Right lobe of liver (tissue), 6 donors: ENCODE measurements at regions not wholly inside any gene's neighbourhood (a gene's known extent, or its start where the extent isn't known, plus 50 kb on each side); places are given as distances from the start of the nearest gene placed in this dataset.

Experiments
- ATAC-seq, 4 donors: fragments of 200-7000 bp; cut with Tn5 transposase; one replicate each; pipeline ENCODE4 v1.9.1; 2020; ENCODE audit warnings: mild to moderate bottlenecking in 4 of 4, moderate library complexity in 4 of 4
- DNase-seq, 3 donors: peaks; one replicate each; pipeline ENCODE4 v3.0.0-alpha.2; 2020
- H3K27ac ChIP-seq, 3 donors: fragments of 200-600 bp; one replicate each; pipeline ENCODE4 v1.8.0; 2022
- H3K27me3 ChIP-seq, 2 donors: fragments of 200-600 bp; one replicate each; pipeline ENCODE4 v1.8.0; 2022
- H3K36me3 ChIP-seq, 4 donors: fragments of 200-600 bp; sonication (generic) in 1 of 4; one replicate each; pipeline versions ENCODE4 v1.5.1 to v1.8.0; 2017 to 2022; ENCODE audit warnings: control low read depth in 1 of 4
- H3K4me1 ChIP-seq, 4 donors: fragments of 200-600 bp; sonication (generic) in 1 of 4; one replicate each; pipeline versions ENCODE4 v1.5.1 to v1.8.0; 2017 to 2022; ENCODE audit warnings: control low read depth in 1 of 4
- H3K4me3 ChIP-seq, 3 donors: fragments of 200-600 bp; one replicate each; pipeline ENCODE4 v1.8.0; 2022
- H3K9me3 ChIP-seq, 4 donors: fragments of 200-600 bp; sonication (generic) in 1 of 4; one replicate each; pipeline versions ENCODE4 v1.5.1 to v1.8.0; 2017 to 2022; ENCODE audit warnings: control low read depth in 1 of 4
- CTCF ChIP-seq, 4 donors: fragments of 200-600 bp in 3 of 4; fragments of 450-650 bp in 1 of 4; IDR thresholded peaks; one replicate each; pipeline versions ENCODE4 v1.5.1 to v1.8.0; 2016 to 2022; ENCODE audit warnings: antibody characterized with exemption in 4 of 4, mild to moderate bottlenecking in 2 of 4
- POLR2A ChIP-seq: fragments of 450-650 bp; IDR thresholded peaks from one replicate; pipeline ENCODE4 v1.6.1; 2017; ENCODE audit warnings: antibody characterized with exemption, mild to moderate bottlenecking
- WGBS: methylation state at CpG from one replicate; pipeline ENCODE4 v1.1.6; 2018; ENCODE audit warnings: low coverage, low lambda C conversion rate; ENCODE audit not compliant: insufficient coverage; ENCODE audit errors: missing lambda C conversion rate; 5-methylcytosine and 5-hydroxymethylcytosine counted together
- intact Hi-C, 2 donors: fragments of 100-400 bp; cut with DNase I; formaldehyde crosslinking; loops; one replicate each; pipeline versions ENCODE4 v1.11.2 to v1.14.1; 2022
- donor health status: DM: no; HTN: yes; CAD: no.
- donor health status: DM: no; HTN: no; CAD: no.
- donor health status: DM: no; HTN: no; CAD: no.
- donor health status: DM: no; HTN: yes; CAD: no.
- donor health status: DM: no; HTN: yes; CAD: no.

GRCh38 chrX:34999702-35000101 is 57.1 kb downstream of the FAM47B start:
- WGBS, result 42% methylated on average over 1 of the region's 1 CpG
- no peak for DNase-seq
- H3K4me3 ChIP-seq, result no peak overlapping the region

DNA sequence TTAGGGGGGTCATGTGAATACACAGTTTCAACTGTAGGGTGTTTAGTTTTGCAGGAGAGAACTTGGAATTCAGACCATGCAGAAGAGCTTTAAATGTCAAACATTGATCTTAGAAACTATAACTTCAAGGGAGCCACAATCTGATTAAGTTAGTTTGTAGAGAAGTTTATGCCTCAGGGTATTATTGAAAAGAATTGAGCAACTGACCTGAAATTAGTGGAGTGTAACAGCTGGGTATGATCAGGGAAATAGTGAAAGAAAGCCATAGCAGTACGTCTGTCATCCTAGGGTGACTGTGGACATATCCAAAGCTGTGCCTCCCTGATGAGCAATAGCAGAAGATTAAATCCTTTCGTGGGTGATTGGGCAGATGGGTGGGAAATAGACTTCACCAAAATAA is 63.8 kb downstream of the FAM47B start:
- H3K36me3 ChIP-seq, result no peaks in the 10 kb centered on the region
- DNase-seq (no peak), ATAC-seq (no peak)
- TF ChIP-seq CTCF (IDR thresholded peaks at IDR 0.05) (no peak), POLR2A (no peak)
- H3K27ac ChIP-seq, result no peak overlapping the region
- H3K9me3 ChIP-seq, result no peaks in the 10 kb centered on the region
- no peaks in the 10 kb centered on the region for H3K27me3 ChIP-seq
- WGBS, result 30% methylated on average over 2 of the region's 2 CpGs
- no peak overlapping the region for H3K4me3 ChIP-seq
- no peaks in the 10 kb centered on the region for H3K4me1 ChIP-seq
- intact Hi-C loops, result no loop called here

More at GRCh38 chrX:34999702-35000101, 57.1 kb downstream of the FAM47B start:
- H3K27me3 ChIP-seq, result peaks cover 0 to 4% of the 10 kb centered on the region in 2 donors
- intact Hi-C loops, result no loop called here
- TF ChIP-seq CTCF (IDR thresholded peaks at IDR 0.05), result no peak
- TF ChIP-seq POLR2A, result no peak
- H3K27ac ChIP-seq, result no peak overlapping the region
- no peaks in the 10 kb centered on the region for H3K36me3 ChIP-seq
- H3K4me1 ChIP-seq, result no peaks in the 10 kb centered on the region
- no peaks in the 10 kb centered on the region for H3K9me3 ChIP-seq
- no peak for ATAC-seq

DNA sequence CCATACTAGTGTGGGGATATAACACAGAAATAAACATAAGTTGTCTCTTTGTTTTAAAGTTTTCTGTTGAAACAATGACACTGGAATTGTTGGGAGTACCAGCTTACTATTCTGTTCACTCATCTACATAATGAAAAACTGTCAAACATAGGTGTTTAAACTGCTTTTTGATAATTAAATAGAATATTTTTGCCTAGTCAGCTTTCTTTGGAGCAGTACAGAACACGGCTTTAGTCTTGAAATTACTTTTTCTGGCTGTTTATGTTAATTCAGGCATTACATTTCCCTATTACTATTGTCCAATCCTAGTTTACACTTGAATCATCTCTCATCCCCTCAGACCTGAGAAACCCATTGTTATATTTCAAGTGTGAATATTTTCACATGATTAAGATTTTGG is 73.0 kb downstream of the FAM47B start:
- Histone ChIP-seq H3K36me3 (no peaks in the 10 kb centered on the region), H3K27me3 (no peaks in the 10 kb centered on the region), H3K4me1 (no peaks in the 10 kb centered on the region), H3K4me3 (no peak overlapping the region), H3K27ac (no peak overlapping the region), H3K9me3 (no peaks in the 10 kb centered on the region)
- DNase-seq (no peak), ATAC-seq (no peak)
- WGBS, result 50% methylated on average over 1 of the region's 1 CpG
- intact Hi-C loops, result no loop called here
- TF ChIP-seq CTCF (IDR thresholded peaks at IDR 0.05), result no peak
- no peak for TF ChIP-seq POLR2A

DNA sequence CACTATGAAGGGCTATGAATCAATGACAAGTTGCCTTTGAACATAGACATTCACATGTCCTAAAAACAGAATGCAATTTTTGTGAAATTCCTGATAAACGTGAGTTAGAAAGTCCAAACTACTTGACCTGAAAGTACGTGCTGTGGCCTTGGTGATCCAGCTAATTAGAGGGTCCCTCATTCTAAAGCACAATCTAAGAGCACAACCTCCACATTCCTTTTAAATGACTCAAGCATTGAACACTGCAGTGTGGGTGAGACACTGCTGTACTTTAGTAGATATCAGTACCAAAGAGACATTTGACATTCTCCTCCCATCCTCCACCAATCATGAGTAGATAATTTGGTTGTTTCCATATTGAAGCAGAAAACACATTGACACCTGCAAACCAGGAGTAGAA is 73.5 kb downstream of the FAM47B start:
- no peak overlapping the region for H3K27ac ChIP-seq
- WGBS, result 39% methylated on average over 2 of the region's 2 CpGs
- no peak for TF ChIP-seq CTCF (IDR thresholded peaks at IDR 0.05)
- TF ChIP-seq POLR2A, result no peak
- DNase-seq (no peak), ATAC-seq (no peak)
- no peak overlapping the region for H3K4me3 ChIP-seq
- no peaks in the 10 kb centered on the region for H3K4me1 ChIP-seq
- no peaks in the 10 kb centered on the region for H3K36me3 ChIP-seq
- H3K27me3 ChIP-seq, result no peaks in the 10 kb centered on the region
- intact Hi-C loops, result no loop called here
- H3K9me3 ChIP-seq, result no peaks in the 10 kb centered on the region

DNA sequence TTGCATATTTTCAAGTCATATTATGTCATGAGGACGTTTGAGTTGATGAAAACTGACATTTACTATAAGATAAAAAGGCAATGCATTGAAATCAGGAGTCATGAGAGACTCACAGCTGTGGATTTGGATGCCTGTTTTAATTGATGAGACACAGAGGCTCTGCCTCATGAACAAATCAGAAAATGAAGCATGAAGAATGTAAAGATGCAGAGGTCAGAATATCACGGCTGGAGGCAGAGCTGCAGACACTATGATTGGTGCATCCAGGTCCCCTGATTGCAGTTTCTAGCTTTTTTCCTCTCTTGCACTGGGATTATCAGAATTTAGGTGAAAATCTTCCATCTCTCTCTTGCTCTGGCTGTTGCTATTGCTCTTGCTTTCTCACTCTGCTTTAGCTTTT is 74.7 kb downstream of the FAM47B start:
- ATAC-seq (no peak), DNase-seq (no peak)
- 24% methylated on average over 2 of the region's 2 CpGs for WGBS
- intact Hi-C loops, result no loop called here
- Histone ChIP-seq H3K4me3 (no peak overlapping the region), H3K4me1 (no peaks in the 10 kb centered on the region), H3K36me3 (no peaks in the 10 kb centered on the region), H3K9me3 (no peaks in the 10 kb centered on the region), H3K27ac (no peak overlapping the region), H3K27me3 (no peaks in the 10 kb centered on the region)
- TF ChIP-seq POLR2A (no peak), CTCF (IDR thresholded peaks at IDR 0.05) (no peak)
